ENCODE measurements at regions not wholly inside any gene's neighbourhood (a gene's known extent, or its start where the extent isn't known, plus 50 kb on each side); places are given as distances from the start of the nearest gene placed in this dataset.

- no peak for TF ChIP-seq CTCF (IDR thresholded peaks at IDR 0.05; ENCODE audit: insufficient read depth, low read length, severe bottlenecking)
- DNase-seq (ENCODE audit: low read depth), result no peak
- no peak overlapping the region for H3K4me3 ChIP-seq (ENCODE audit: low read depth, low read length)
- no peak for FAIRE-seq
- no peaks in the 10 kb centered on the region for H3K27me3 ChIP-seq (ENCODE audit: control insufficient read depth, insufficient read depth, low read length)
- no peaks in the 10 kb centered on the region for H3K36me3 ChIP-seq (ENCODE audit: control insufficient read depth, insufficient read depth, low read length)
Observed at GRCh38 chr20:40890635-40891034, 138.0 kb upstream of the TOP1 start.

- TF ChIP-seq CTCF (IDR thresholded peaks at IDR 0.05; ENCODE audit: insufficient read depth, low read length, severe bottlenecking), result no peak
- DNase-seq (ENCODE audit: low read depth), result no peak
- H3K4me3 ChIP-seq (ENCODE audit: low read depth, low read length), result no peak overlapping the region
- no peak for FAIRE-seq
- no peaks in the 10 kb centered on the region for H3K36me3 ChIP-seq (ENCODE audit: control insufficient read depth, insufficient read depth, low read length)
- H3K27me3 ChIP-seq (ENCODE audit: control insufficient read depth, insufficient read depth, low read length), result no peaks in the 10 kb centered on the region
Observed at GRCh38 chr20:40891351-40891750, 137.3 kb upstream of the TOP1 start.

- FAIRE-seq (no peak), DNase-seq (ENCODE audit: low read depth) (no peak)
- no peaks in the 10 kb centered on the region for H3K36me3 ChIP-seq (ENCODE audit: control insufficient read depth, insufficient read depth, low read length)
- no peaks in the 10 kb centered on the region for H3K27me3 ChIP-seq (ENCODE audit: control insufficient read depth, insufficient read depth, low read length)
- TF ChIP-seq CTCF (IDR thresholded peaks at IDR 0.05; ENCODE audit: insufficient read depth, low read length, severe bottlenecking), result no peak
- no peak overlapping the region for H3K4me3 ChIP-seq (ENCODE audit: low read depth, low read length)
Observed at GRCh38 chr20:40892642-40893041, 136.0 kb upstream of the TOP1 start.

- TF ChIP-seq CTCF (IDR thresholded peaks at IDR 0.05; ENCODE audit: insufficient read depth, low read length, severe bottlenecking), result no peak
- H3K27me3 ChIP-seq (ENCODE audit: control insufficient read depth, insufficient read depth, low read length), result no peaks in the 10 kb centered on the region
- no peak overlapping the region for H3K4me3 ChIP-seq (ENCODE audit: low read depth, low read length)
- no peaks in the 10 kb centered on the region for H3K36me3 ChIP-seq (ENCODE audit: control insufficient read depth, insufficient read depth, low read length)
- FAIRE-seq, result no peak
- DNase-seq (ENCODE audit: low read depth), result no peak
Observed at GRCh38 chr20:40893610-40894236, 134.9 kb upstream of the TOP1 start.

- H3K4me3 ChIP-seq (ENCODE audit: low read depth, low read length), result no peak overlapping the region
- no peaks in the 10 kb centered on the region for H3K27me3 ChIP-seq (ENCODE audit: control insufficient read depth, insufficient read depth, low read length)
- no peak for TF ChIP-seq CTCF (IDR thresholded peaks at IDR 0.05; ENCODE audit: insufficient read depth, low read length, severe bottlenecking)
- no peaks in the 10 kb centered on the region for H3K36me3 ChIP-seq (ENCODE audit: control insufficient read depth, insufficient read depth, low read length)
- DNase-seq (ENCODE audit: low read depth), result no peak
- FAIRE-seq, result no peak
Observed at GRCh38 chr20:40894237-40894630, 134.4 kb upstream of the TOP1 start.

GRCh38 chr20:40895182-40895581 lies 133.4 kb upstream of the TOP1 start:
- Histone ChIP-seq H3K36me3 (ENCODE audit: control insufficient read depth, insufficient read depth, low read length) (no peaks in the 10 kb centered on the region), H3K4me3 (ENCODE audit: low read depth, low read length) (no peak overlapping the region), H3K27me3 (ENCODE audit: control insufficient read depth, insufficient read depth, low read length) (no peaks in the 10 kb centered on the region)
- FAIRE-seq, result no peak
- no peak for TF ChIP-seq CTCF (IDR thresholded peaks at IDR 0.05; ENCODE audit: insufficient read depth, low read length, severe bottlenecking)
- no peak for DNase-seq (ENCODE audit: low read depth)
